ENCODE measurements at regions not wholly inside any gene's neighbourhood (a gene's known extent, or its start where the extent isn't known, plus 50 kb on each side); places are given as distances from the start of the nearest gene placed in this dataset.

- H3K27ac ChIP-seq (ENCODE audit: low read depth in 2 of 2, low read length in 1 of 2) = no peak overlapping the region
- no peak overlapping the region for H3K4me3 ChIP-seq (ENCODE audit: low read depth in 2 of 2, low read length in 1 of 2)
- no peaks in the 10 kb centered on the region for H3K27me3 ChIP-seq (ENCODE audit: insufficient read depth)
- H3F3A ChIP-seq (replicated peaks; ENCODE audit: insufficient read depth) = no peaks in the 10 kb centered on the region
- no peaks in the 10 kb centered on the region for H3K36me3 ChIP-seq (replicated peaks in 1 of 2; ENCODE audit: control insufficient read depth in 1 of 2, insufficient read depth in 2 of 2, low read length in 1 of 2)
- H2AFZ ChIP-seq (ENCODE audit: low read depth) = no peak overlapping the region
- no peak overlapping the region for H3K4me2 ChIP-seq
- no peaks in the 10 kb centered on the region for H3K9me2 ChIP-seq
- no peak overlapping the region for H3K9ac ChIP-seq
- no peaks in the 10 kb centered on the region for H4K20me1 ChIP-seq (ENCODE audit: insufficient read depth)
- TF ChIP-seq GABPA (IDR thresholded peaks at IDR 0.05; ENCODE audit: low read depth) (no peak), GATA2 (CRISPR knock-in tag; IDR thresholded peaks at IDR 0.05) (no peak), ZBTB33 (IDR thresholded peaks at IDR 0.05; ENCODE audit: borderline replicate concordance, low read depth) (no peak), FOSL2 (IDR thresholded peaks at IDR 0.05; ENCODE audit: borderline replicate concordance, low read depth) (no peak), REST (IDR thresholded peaks at IDR 0.05; ENCODE audit: low read depth, low read length) (no peak), CTCF (IDR thresholded peaks at IDR 0.05) (no peak), EZH2phosphoT487 (IDR thresholded peaks at IDR 0.05; ENCODE audit: borderline replicate concordance, low read depth) (no peak), MEF2A (IDR thresholded peaks at IDR 0.05; ENCODE audit: borderline replicate concordance, low read depth) (no peak), RAD21 (IDR thresholded peaks at IDR 0.05; ENCODE audit: low read length) (no peak), NFIC (IDR thresholded peaks at IDR 0.05; ENCODE audit: borderline replicate concordance) (no peak), PBX3 (IDR thresholded peaks at IDR 0.05) (no peak), TEAD4 (IDR thresholded peaks at IDR 0.05; ENCODE audit: borderline replicate concordance, insufficient read depth) (no peak), RXRA (IDR thresholded peaks at IDR 0.05; ENCODE audit: borderline replicate concordance, low read depth) (no peak), TCF12 (IDR thresholded peaks at IDR 0.05) (no peak), SMC3 (IDR thresholded peaks at IDR 0.05; ENCODE audit: low read depth, low read length) (no peak), CHD2 (IDR thresholded peaks at IDR 0.05; ENCODE audit: low read length, partially characterized antibody) (no peak)
- peaks cover 0 to 4% of the 10 kb centered on the region in 2 experiments; a peak in 2 of 4 replicates for H3K4me1 ChIP-seq (ENCODE audit: control insufficient read depth in 1 of 2, insufficient read depth in 2 of 2, low read depth in 1 of 2, low read length in 1 of 2)
- WGBS (ENCODE audit: low lambda C conversion rate) = 59% methylated on average over 1 of the region's 1 CpG
- ChIA-PET POLR2A (no interaction called here), CTCF (interaction anchor here (0.8 to 1.2 kb wide), 2 partner anchors 12 to 160 kb away, joined by 3 to 5 read pairs; no protein-coding TSS in a partner anchor)
- H3K79me2 ChIP-seq (ENCODE audit: insufficient read depth) = no peaks in the 10 kb centered on the region
- no peak for DNase-seq
- no peaks in the 10 kb centered on the region for H3K9me3 ChIP-seq
Measured at GRCh38 chr12:39081910-39082309, 176.5 kb upstream of the CPNE8 start.

Data from SK-N-SH (cell line).